AG04450 (cell line): ENCODE measurements at regions not wholly inside any gene's neighbourhood (a gene's known extent, or its start where the extent isn't known, plus 50 kb on each side); places are given as distances from the start of the nearest gene placed in this dataset.

Experiments
- CTCF ChIA-PET: fragments of 300-600, 350-600 bp; formaldehyde crosslinking; extraction: SDS; loops from one replicate; lab custom pipeline; 2022; ENCODE audit warnings: antibody characterized with exemption, inconsistent platforms; lab: Charles Lee
- POLR2A ChIA-PET: fragments of 350-600 bp; formaldehyde crosslinking; extraction: SDS; loops from one replicate; lab custom pipeline; 2021; ENCODE audit warnings: antibody characterized with exemption, inconsistent platforms; lab: Yijun Ruan, JAX
- DNase-seq: peaks from one replicate; pipeline ENCODE4 v3.0.0-alpha.2; 2011; ENCODE audit warnings: low read depth, low spot score
- H3K27ac ChIP-seq: one replicate; pipeline ENCODE4 v1.5.1; 2012; ENCODE audit warnings: low read depth, low read length, control low read depth
- H3K27me3 ChIP-seq: one replicate; pipeline ENCODE4 v1.6.0; 2012; ENCODE audit warnings: low read length; ENCODE audit not compliant: control insufficient read depth, insufficient read depth
- H3K4me3 ChIP-seq: 2 replicates; pipeline ENCODE4 v1.5.1; 2011; ENCODE audit warnings: mild to moderate bottlenecking, low read depth, low read length, control low read depth
- H3K9me3 ChIP-seq: 2 replicates; pipeline ENCODE4 v1.5.1; 2012; ENCODE audit warnings: low read length; ENCODE audit not compliant: control insufficient read depth, insufficient read depth
- CTCF ChIP-seq: IDR thresholded peaks from 2 replicates; pipeline ENCODE4 v1.5.1; 2011; ENCODE audit warnings: low read depth, low read length, control low read depth, inconsistent platforms

- Histone ChIP-seq H3K27me3 (no peaks in the 10 kb centered on the region), H3K4me3 (no peak overlapping the region), H3K27ac (no peak overlapping the region), H3K9me3 (no peaks in the 10 kb centered on the region)
- no peak for TF ChIP-seq CTCF
- ChIA-PET CTCF (interaction anchor here (0.7 kb wide), 1 partner anchor 42 kb away, joined by 3 read pairs; no protein-coding TSS in a partner anchor), POLR2A (no interaction called here)
- no peak for DNase-seq
These were observed 295.4 kb upstream of the NPSR1 start for GRCh38 chr7:34362621-34363020.

GRCh38 chr7:34364130-34364529, 293.9 kb upstream of the NPSR1 start:
- ChIA-PET POLR2A (no interaction called here), CTCF (no interaction called here)
- no peak for TF ChIP-seq CTCF

GRCh38 chr7:34365011-34365410, 293.0 kb upstream of the NPSR1 start:
- no peak overlapping the region for H3K27ac ChIP-seq
- H3K4me3 ChIP-seq, result no peak overlapping the region
- TF ChIP-seq CTCF, result no peak
- ChIA-PET POLR2A (no interaction called here), CTCF (no interaction called here)
- no peak for DNase-seq
- H3K27me3 ChIP-seq, result no peaks in the 10 kb centered on the region
- no peaks in the 10 kb centered on the region for H3K9me3 ChIP-seq

More at GRCh38 chr7:34364130-34364529, 293.9 kb upstream of the NPSR1 start:
- Histone ChIP-seq H3K4me3 (no peak overlapping the region), H3K9me3 (no peaks in the 10 kb centered on the region), H3K27me3 (no peaks in the 10 kb centered on the region), H3K27ac (no peak overlapping the region)
- no peak for DNase-seq

- no peaks in the 10 kb centered on the region for H3K27me3 ChIP-seq
- CTCF ChIA-PET, result no interaction called here
- H3K27ac ChIP-seq, result no peak overlapping the region
- no peaks in the 10 kb centered on the region for H3K9me3 ChIP-seq
- POLR2A ChIA-PET, result no interaction called here
- no peak overlapping the region for H3K4me3 ChIP-seq
- DNase-seq, result no peak
- TF ChIP-seq CTCF, result no peak
These were observed 292.4 kb upstream of the NPSR1 start for GRCh38 chr7:34365611-34366010.

DNA sequence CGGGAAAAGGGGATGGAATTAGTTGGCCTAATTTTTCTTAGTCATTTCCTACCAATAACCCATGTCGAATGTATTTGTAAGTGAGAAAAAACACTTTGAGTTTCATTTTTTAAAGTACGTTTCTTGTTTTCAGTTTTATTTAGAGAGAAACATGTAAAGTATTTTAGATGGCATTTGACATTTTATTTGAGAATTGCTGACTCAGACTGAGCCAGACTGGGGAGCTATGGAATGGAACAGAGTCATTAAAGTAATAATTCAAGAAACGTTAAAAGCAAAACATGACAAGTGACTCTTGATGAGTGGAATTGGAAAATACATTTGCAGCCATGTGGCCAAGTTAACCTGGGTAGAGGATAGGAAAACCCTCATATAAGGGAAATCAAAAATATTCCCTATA, 286.1 kb upstream of the NPSR1 start:
- no peak overlapping the region for H3K4me3 ChIP-seq
- no peak for TF ChIP-seq CTCF
- no peak overlapping the region for H3K27ac ChIP-seq
- no peak for DNase-seq
- ChIA-PET POLR2A (no interaction called here), CTCF (interaction anchor here (0.9 kb wide), 1 partner anchor 52 kb away, joined by 3 read pairs; no protein-coding TSS in a partner anchor)
- H3K9me3 ChIP-seq, result no peaks in the 10 kb centered on the region
- H3K27me3 ChIP-seq, result no peaks in the 10 kb centered on the region
